HuH-7.5 (cell line): ENCODE measurements at regions not wholly inside any gene's neighbourhood (a gene's known extent, or its start where the extent isn't known, plus 50 kb on each side); places are given as distances from the start of the nearest gene placed in this dataset.
"Not testable (repeated sequence)": the region's sequence is repeated elsewhere in the genome, so short reads cannot be mapped to it uniquely, and the experiment has no call there.

Experiments used
- DNase-seq: peaks from one replicate; pipeline ENCODE4 v3.0.0; 2011; ENCODE audit warnings: low spot score

- no peak for DNase-seq
These were observed 109.3 kb downstream of the THBS2 start for GRCh38 chr6:169144356-169144755.

- DNase-seq: no peak
These were observed 111.2 kb downstream of the THBS2 start for GRCh38 chr6:169142538-169142844.

- DNase-seq: no peak
These were observed 111.7 kb downstream of the THBS2 start for GRCh38 chr6:169141671-169142537.

GRCh38 chr6:169140986-169141495 lies 112.6 kb downstream of the THBS2 start:
- DNase-seq: no peak

- DNase-seq: no peak
These were observed 114.3 kb downstream of the THBS2 start for GRCh38 chr6:169139179-169139971.

- no peak for DNase-seq
These were observed 121.2 kb downstream of the THBS2 start for GRCh38 chr6:169132352-169132940.

- no peak for DNase-seq
These were observed 122.3 kb downstream of the THBS2 start for GRCh38 chr6:169131390-169131789.

- DNase-seq: no peak
These were observed 123.5 kb downstream of the THBS2 start for GRCh38 chr6:169130113-169130512.

GRCh38 chr6:169121013-169121412 lies 132.6 kb downstream of the THBS2 start:
- no peak for DNase-seq

- no peak for DNase-seq
These were observed 134.0 kb downstream of the THBS2 start for GRCh38 chr6:169119669-169120068.

GRCh38 chr6:169118346-169118830 lies 135.3 kb downstream of the THBS2 start:
- no peak for DNase-seq

GRCh38 chr6:169117663-169118062 lies 136.0 kb downstream of the THBS2 start:
- no peak for DNase-seq

GRCh38 chr6:169115632-169116031 lies 138.0 kb downstream of the THBS2 start:
- DNase-seq: no peak

GRCh38 chr6:169114632-169115031 lies 139.0 kb downstream of the THBS2 start:
- DNase-seq: not testable (repeated sequence)

GRCh38 chr6:169112483-169113320 lies 140.9 kb downstream of the THBS2 start:
- DNase-seq: no peak

GRCh38 chr6:169111203-169111602 lies 142.4 kb downstream of the THBS2 start:
- no peak for DNase-seq

- DNase-seq: no peak
These were observed 144.0 kb downstream of the THBS2 start for GRCh38 chr6:169109411-169110220.

- DNase-seq: no peak
These were observed 144.9 kb downstream of the THBS2 start for GRCh38 chr6:169108753-169109152.

GRCh38 chr6:169106176-169106575 lies 147.5 kb downstream of the THBS2 start:
- no peak for DNase-seq

- no peak for DNase-seq
These were observed 151.7 kb downstream of the THBS2 start for GRCh38 chr6:169101981-169102380.
